Endothelial cell of umbilical vein (primary cell): ENCODE measurements at regions not wholly inside any gene's neighbourhood (a gene's known extent, or its start where the extent isn't known, plus 50 kb on each side); places are given as distances from the start of the nearest gene placed in this dataset.

ENCODE experiments used
- BruUV-seq: library from RNA; stranded (reverse); fragments of 400-500 nt; replicated peaks from 2 replicates; lab custom pipeline; 2021; lab: Mats Ljungman, UMichigan
- CTCF ChIA-PET: fragments of 300-600, 350-600 bp; sonication (Branson Sonifier 250); formaldehyde crosslinking; loops from one replicate; lab custom pipeline; 2021; ENCODE audit warnings: antibody characterized with exemption, inconsistent platforms; lab: Charles Lee
- POLR2A ChIA-PET: fragments of 300-600, 350-600 bp; sonication (Branson Sonifier 250); formaldehyde crosslinking; loops from one replicate; lab custom pipeline; 2021; ENCODE audit warnings: antibody characterized with exemption, inconsistent platforms; lab: Charles Lee
- DNase-seq: peaks from one replicate; pipeline ENCODE4 v3.0.0-alpha.2; 2011; ENCODE audit warnings: low read depth, low spot score
- FAIRE-seq: peaks from 2 replicates; lab custom pipeline; 2011; peaks lifted over from hg19 to GRCh38; lab: Jason Lieb, UNC
- H2AFZ ChIP-seq: 2 replicates; pipeline ENCODE4 v1.6.0; 2012; ENCODE audit warnings: low read depth, low read length, control low read depth, inconsistent platforms
- H3K27ac ChIP-seq: 2 replicates; pipeline ENCODE4 v1.5.1; 2011; ENCODE audit warnings: low read depth, mild to moderate bottlenecking, control low read depth, low read length, moderate library complexity; ENCODE audit not compliant: insufficient read depth
- H3K27me3 ChIP-seq, 2 experiments: 2 replicates each; pipeline versions ENCODE4 v1.6.0 to v1.6.1; 2011; ENCODE audit warnings: low read length in 2 of 2, mixed read lengths in 1 of 2; ENCODE audit not compliant: control insufficient read depth in 2 of 2, insufficient read depth in 2 of 2
- H3K36me3 ChIP-seq, 2 experiments: 2 replicates in 1 of 2; 3 replicates in 1 of 2; pipeline ENCODE4 v1.5.1; 2011; ENCODE audit warnings: low read length in 2 of 2, mild to moderate bottlenecking in 1 of 2, moderate library complexity in 1 of 2; ENCODE audit not compliant: control insufficient read depth in 2 of 2, insufficient read depth in 2 of 2; ENCODE audit errors: extremely low read depth in 1 of 2
- H3K4me1 ChIP-seq: 3 replicates; pipeline ENCODE4 v1.5.1; 2011; ENCODE audit warnings: mild to moderate bottlenecking, low read length; ENCODE audit not compliant: control insufficient read depth, insufficient read depth; ENCODE audit errors: extremely low read depth
- H3K4me2 ChIP-seq: 2 replicates; pipeline ENCODE4 v1.6.1; 2011; ENCODE audit warnings: low read length, control low read depth, mixed read lengths; ENCODE audit not compliant: insufficient read depth
- H3K4me3 ChIP-seq, 3 experiments: fragments of 200-600 bp in 1 of 3; sonication (generic), shearing (Covaris generic) in 1 of 3; replicated peaks in 1 of 3; 2 replicates each; pipeline ENCODE4 v1.5.1; 2011 to 2016; ENCODE audit warnings: control low read depth in 3 of 3, low read length in 3 of 3, mild to moderate bottlenecking in 2 of 3, inconsistent platforms in 1 of 3, low read depth in 1 of 3, moderate library complexity in 1 of 3; ENCODE audit not compliant: insufficient read depth in 1 of 3
- H3K79me2 ChIP-seq: 2 replicates; pipeline ENCODE4 v1.6.0; 2012; ENCODE audit warnings: low read length, inconsistent platforms; ENCODE audit not compliant: control insufficient read depth, insufficient read depth
- H3K9ac ChIP-seq: replicated peaks from 2 replicates; pipeline ENCODE3; 2011; ENCODE audit warnings: low read length, control low read depth; ENCODE audit not compliant: insufficient read depth; ENCODE audit errors: extremely low read depth
- H3K9me1 ChIP-seq: replicated peaks from 3 replicates; pipeline ENCODE4 v1.6.0; 2011; ENCODE audit warnings: mild to moderate bottlenecking, low read length; ENCODE audit not compliant: control insufficient read depth, insufficient read depth; ENCODE audit errors: extremely low read depth
- H3K9me3 ChIP-seq: replicated peaks from 2 replicates; pipeline ENCODE4 v1.5.1; 2012; ENCODE audit warnings: low read length, inconsistent platforms; ENCODE audit not compliant: control insufficient read depth, insufficient read depth
- H4K20me1 ChIP-seq: replicated peaks from 2 replicates; pipeline ENCODE3; 2011; ENCODE audit warnings: mild to moderate bottlenecking, low read length; ENCODE audit not compliant: control insufficient read depth, insufficient read depth; ENCODE audit errors: extremely low read depth
- EZH2 ChIP-seq: IDR thresholded peaks from 2 replicates; pipeline ENCODE4 v1.6.1; 2012; ENCODE audit warnings: borderline replicate concordance, low read depth, mild to moderate bottlenecking, moderate library complexity, low read length, inconsistent platforms; ENCODE audit not compliant: severe bottlenecking
- FOS ChIP-seq: IDR thresholded peaks from 2 replicates; pipeline ENCODE4 v1.6.1; 2011; ENCODE audit warnings: mild to moderate bottlenecking, low read length, moderate library complexity, borderline replicate concordance; ENCODE audit not compliant: insufficient read depth
- GATA2 ChIP-seq: IDR thresholded peaks from 2 replicates; pipeline ENCODE4 v1.7.0; 2011; ENCODE audit warnings: low read depth, mild to moderate bottlenecking, moderate library complexity, mixed read lengths, low read length; ENCODE audit not compliant: insufficient read length, insufficient read depth
- JUN ChIP-seq: IDR thresholded peaks from 2 replicates; pipeline ENCODE4 v1.6.1; 2011; ENCODE audit warnings: borderline replicate concordance, low read depth; ENCODE audit not compliant: insufficient read length, insufficient read depth
- MYC ChIP-seq: IDR thresholded peaks from one replicate; pipeline ENCODE4 v1.6.1; 2011; ENCODE audit warnings: mild to moderate bottlenecking, low read depth, low read length
- POLR2A ChIP-seq: IDR thresholded peaks from 2 replicates; pipeline ENCODE4 v1.6.1; 2012; ENCODE audit warnings: low read depth, mild to moderate bottlenecking, control low read depth, low read length
- POLR2AphosphoS5 ChIP-seq: IDR thresholded peaks from 2 replicates; pipeline ENCODE4 v1.6.1; 2012; ENCODE audit warnings: low read depth, mild to moderate bottlenecking, control low read depth, low read length, moderate library complexity; ENCODE audit not compliant: insufficient read depth
- dilution Hi-C: fragments of 300-500 bp; cut with MboI; formaldehyde crosslinking; loops from one replicate; pipeline ENCODE4 v1.15.0; 2019; ENCODE audit warnings: low sequenced_read_pairs; ENCODE audit not compliant: extremely low pct_ligation_motif_present
- intact Hi-C: fragments of 100-400 bp; cut with micrococcal nuclease; formaldehyde crosslinking; loops from one replicate; pipeline ENCODE4 v1.10.0; 2022
- TF ChIP-seq, protein P1 (sequence below): IDR thresholded peaks from 2 replicates; pipeline ENCODE4 v1.6.1; 2011; ENCODE audit not compliant: insufficient read depth, insufficient read length
- TF ChIP-seq, protein P2 (sequence below), 2 donors: IDR thresholded peaks; 1 replicate in 1 of 2; 2 replicates in 1 of 2; pipeline ENCODE4 v1.5.1; 2011; ENCODE audit warnings: low read length in 2 of 2, mild to moderate bottlenecking in 2 of 2, moderate library complexity in 2 of 2, control low read depth in 1 of 2, inconsistent platforms in 1 of 2, low read depth in 1 of 2; ENCODE audit not compliant: insufficient read depth in 1 of 2; ENCODE audit errors: extremely low read depth in 1 of 2

DNA sequence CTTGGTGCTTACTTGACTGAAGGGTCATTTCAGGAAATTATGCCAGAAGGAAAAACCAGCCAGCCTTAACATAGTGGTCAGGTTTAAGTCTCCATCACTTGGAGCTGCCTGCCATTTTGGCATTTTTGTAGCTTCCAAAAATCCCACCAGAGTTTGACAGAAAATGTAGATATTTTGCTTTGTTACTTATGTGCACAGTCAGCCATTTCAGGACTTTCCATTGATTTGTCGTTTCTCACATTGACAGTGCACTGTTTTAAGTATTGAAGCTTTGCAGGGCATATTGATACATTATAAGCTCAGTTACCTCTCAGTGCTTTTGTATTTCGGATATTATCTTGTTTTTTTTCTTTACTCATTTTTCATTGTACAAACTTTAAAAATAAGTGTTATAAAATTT, 89.0 kb upstream of the ANKRD34C start:
- no peaks in the 10 kb centered on the region for H3K9me3 ChIP-seq
- no peak overlapping the region for H3K9ac ChIP-seq
- FAIRE-seq = no peak
- H3K27ac ChIP-seq = no peak overlapping the region
- H3K79me2 ChIP-seq = no peaks in the 10 kb centered on the region
- BruUV-seq = no TSS peak
- no peak overlapping the region for H2AFZ ChIP-seq
- no peak overlapping the region for H3K4me3 ChIP-seq
- H3K4me1 ChIP-seq = no peaks in the 10 kb centered on the region
- TF ChIP-seq JUN = no peak
- TF ChIP-seq, protein P1, sequence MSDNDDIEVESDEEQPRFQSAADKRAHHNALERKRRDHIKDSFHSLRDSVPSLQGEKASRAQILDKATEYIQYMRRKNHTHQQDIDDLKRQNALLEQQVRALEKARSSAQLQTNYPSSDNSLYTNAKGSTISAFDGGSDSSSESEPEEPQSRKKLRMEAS = no peak
- TF ChIP-seq, protein P2, sequence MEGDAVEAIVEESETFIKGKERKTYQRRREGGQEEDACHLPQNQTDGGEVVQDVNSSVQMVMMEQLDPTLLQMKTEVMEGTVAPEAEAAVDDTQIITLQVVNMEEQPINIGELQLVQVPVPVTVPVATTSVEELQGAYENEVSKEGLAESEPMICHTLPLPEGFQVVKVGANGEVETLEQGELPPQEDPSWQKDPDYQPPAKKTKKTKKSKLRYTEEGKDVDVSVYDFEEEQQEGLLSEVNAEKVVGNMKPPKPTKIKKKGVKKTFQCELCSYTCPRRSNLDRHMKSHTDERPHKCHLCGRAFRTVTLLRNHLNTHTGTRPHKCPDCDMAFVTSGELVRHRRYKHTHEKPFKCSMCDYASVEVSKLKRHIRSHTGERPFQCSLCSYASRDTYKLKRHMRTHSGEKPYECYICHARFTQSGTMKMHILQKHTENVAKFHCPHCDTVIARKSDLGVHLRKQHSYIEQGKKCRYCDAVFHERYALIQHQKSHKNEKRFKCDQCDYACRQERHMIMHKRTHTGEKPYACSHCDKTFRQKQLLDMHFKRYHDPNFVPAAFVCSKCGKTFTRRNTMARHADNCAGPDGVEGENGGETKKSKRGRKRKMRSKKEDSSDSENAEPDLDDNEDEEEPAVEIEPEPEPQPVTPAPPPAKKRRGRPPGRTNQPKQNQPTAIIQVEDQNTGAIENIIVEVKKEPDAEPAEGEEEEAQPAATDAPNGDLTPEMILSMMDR (IDR thresholded peaks at IDR 0.05; ENCODE audit: extremely low read depth in 1 of 2, insufficient read depth in 1 of 2, low read depth in 1 of 2, low read length in 2 of 2) = no peak
- TF ChIP-seq EZH2 = no peak
- no peak for TF ChIP-seq FOS
- no peak for TF ChIP-seq MYC
- no peak for TF ChIP-seq GATA2
- no peak for TF ChIP-seq POLR2AphosphoS5
- TF ChIP-seq POLR2A = no peak
- no peak overlapping the region for H3K4me2 ChIP-seq
- no peaks in the 10 kb centered on the region for H3K9me1 ChIP-seq
- CTCF ChIA-PET = interaction anchor here (1.4 to 2.7 kb wide), 3 partner anchors 9 to 13 kb away, joined by 5 to 23 read pairs (median 7); no protein-coding TSS in a partner anchor
- no peaks in the 10 kb centered on the region for H4K20me1 ChIP-seq
- DNase-seq = no peak
- dilution Hi-C loops (no loop called here), intact Hi-C loops (no loop called here)
- H3K27me3 ChIP-seq = no peaks in the 10 kb centered on the region
- POLR2A ChIA-PET = no interaction called here
- H3K36me3 ChIP-seq = no peaks in the 10 kb centered on the region
